Liver (tissue), 3 donors: ENCODE measurements at regions not wholly inside any gene's neighbourhood (a gene's known extent, or its start where the extent isn't known, plus 50 kb on each side); places are given as distances from the start of the nearest gene placed in this dataset.

Experiments used
- CTCF ChIP-seq: fragments of 150-350 bp; IDR thresholded peaks from 2 replicates; pipeline ENCODE4 v1.5.1; 2017; ENCODE audit warnings: improper control_type of control experiment, low read depth, low read length; ENCODE audit not compliant: missing input control
- FOXA1 ChIP-seq: IDR thresholded peaks from 2 replicates; pipeline ENCODE4 v1.6.1; 2016; ENCODE audit warnings: antibody characterized with exemption
- GABPA ChIP-seq, 2 donors: IDR thresholded peaks in 1 of 2; conservative IDR thresholded peaks in 1 of 2; 2 replicates each; pipeline ENCODE4 v1.6.1; 2016; ENCODE audit warnings: antibody characterized with exemption in 2 of 2, mild to moderate bottlenecking in 1 of 2, moderate library complexity in 1 of 2
- JUND ChIP-seq, 2 donors: IDR thresholded peaks; 2 replicates each; pipeline ENCODE4 v1.6.1; 2016; ENCODE audit warnings: antibody characterized with exemption in 2 of 2
- MAX ChIP-seq: IDR thresholded peaks from 2 replicates; pipeline ENCODE4 v1.6.1; 2016; ENCODE audit warnings: antibody characterized with exemption
- RAD21 ChIP-seq, 2 donors: IDR thresholded peaks; 2 replicates each; pipeline ENCODE4 v1.6.1; 2016; ENCODE audit warnings: antibody characterized with exemption in 2 of 2, mild to moderate bottlenecking in 2 of 2
- REST ChIP-seq: IDR thresholded peaks from 2 replicates; pipeline ENCODE4 v1.6.1; 2016; ENCODE audit warnings: antibody characterized with exemption, mild to moderate bottlenecking
- TAF1 ChIP-seq: conservative IDR thresholded peaks from 2 replicates; pipeline ENCODE4 v1.6.1; 2016; ENCODE audit warnings: antibody characterized with exemption, mild to moderate bottlenecking
- YY1 ChIP-seq: IDR thresholded peaks from 2 replicates; pipeline ENCODE4 v1.6.1; 2016; ENCODE audit warnings: antibody characterized with exemption, mild to moderate bottlenecking
- ZBTB33 ChIP-seq: IDR thresholded peaks from 2 replicates; pipeline ENCODE4 v1.6.1; 2016; ENCODE audit warnings: antibody characterized with exemption
- donor health status: healthy.
- donor health status: healthy.

- TF ChIP-seq REST: no peak
- no peak for TF ChIP-seq CTCF
- TF ChIP-seq GABPA (IDR thresholded peaks at IDR 0.05 in 1 of 2, conservative IDR thresholded peaks at IDR 0.05 in 1 of 2): no peak
- no peak for TF ChIP-seq TAF1
- TF ChIP-seq MAX: no peak
- no peak for TF ChIP-seq JUND (IDR thresholded peaks at IDR 0.05)
- TF ChIP-seq ZBTB33: no peak
- no peak for TF ChIP-seq FOXA1
- TF ChIP-seq YY1: no peak
- TF ChIP-seq RAD21 (IDR thresholded peaks at IDR 0.05): no peak
Observed at GRCh38 chr4:62399242-62399641, 1199.1 kb downstream of the ADGRL3 start.
